ENCODE measurements at regions not wholly inside any gene's neighbourhood (a gene's known extent, or its start where the extent isn't known, plus 50 kb on each side); places are given as distances from the start of the nearest gene placed in this dataset.

DNA sequence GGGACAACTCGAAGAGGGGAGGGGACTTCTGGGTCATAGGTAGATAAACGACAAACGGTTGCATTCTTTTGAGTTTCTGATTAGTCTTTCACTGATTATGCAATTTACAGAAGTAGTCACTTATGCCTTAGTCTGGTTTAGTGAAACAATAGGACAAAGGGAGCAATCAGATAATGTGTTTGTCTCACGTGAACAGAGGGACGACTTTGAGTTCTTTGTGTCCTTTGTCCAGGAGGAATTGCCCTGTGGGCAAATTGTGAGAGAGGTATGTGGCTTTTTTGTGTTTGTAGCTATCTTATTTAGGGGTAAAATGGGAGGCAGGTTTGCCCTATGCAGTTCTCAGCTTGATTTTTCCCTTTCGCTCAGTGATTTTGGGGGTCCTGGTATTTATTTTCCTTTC lies 362.9 kb upstream of the PCDH20 start:
- no peak for DNase-seq (ENCODE audit: low read depth in 1 of 2, low spot score in 1 of 2)

DNA sequence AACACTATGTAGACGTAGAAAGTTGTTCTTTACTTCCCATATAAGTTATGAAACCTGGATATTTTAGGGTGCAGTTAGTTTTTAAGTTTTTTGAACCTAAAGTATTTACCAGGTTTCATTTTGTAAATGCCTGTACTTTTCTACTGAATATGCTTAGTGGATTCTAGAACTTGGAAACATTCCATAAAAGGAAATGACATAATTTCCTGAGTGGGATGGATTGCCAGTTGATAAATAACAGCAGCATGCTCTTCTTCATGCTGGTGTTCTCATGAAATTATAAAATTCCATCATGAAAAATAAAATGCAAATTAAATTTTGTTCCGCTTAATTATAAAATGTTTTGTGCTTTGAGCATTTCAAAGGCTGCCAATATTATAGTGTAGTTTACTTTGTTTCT lies 362.2 kb upstream of the PCDH20 start:
- DNase-seq (ENCODE audit: low read depth in 1 of 2, low spot score in 1 of 2) = no peak

DNA sequence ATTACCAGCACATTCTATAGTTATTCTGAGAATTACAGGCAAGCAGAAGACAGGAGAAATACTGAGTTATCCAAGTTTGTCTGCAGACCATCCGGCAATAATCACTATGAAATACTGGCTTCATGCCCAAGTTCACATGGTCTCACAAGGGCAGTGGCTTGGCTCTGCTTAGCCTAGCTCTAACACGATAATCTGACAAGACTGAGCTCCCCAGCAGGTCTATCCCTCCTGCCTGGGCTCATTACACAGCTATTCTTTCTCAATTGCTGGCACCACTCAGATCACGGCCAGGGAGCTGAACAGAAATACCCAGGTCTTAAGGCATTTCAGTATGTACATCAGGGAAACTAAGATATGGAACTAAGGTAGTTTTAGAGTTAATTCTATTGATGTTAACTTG lies 361.6 kb upstream of the PCDH20 start:
- DNase-seq (ENCODE audit: low read depth in 1 of 2, low spot score in 1 of 2) = no peak

DNA sequence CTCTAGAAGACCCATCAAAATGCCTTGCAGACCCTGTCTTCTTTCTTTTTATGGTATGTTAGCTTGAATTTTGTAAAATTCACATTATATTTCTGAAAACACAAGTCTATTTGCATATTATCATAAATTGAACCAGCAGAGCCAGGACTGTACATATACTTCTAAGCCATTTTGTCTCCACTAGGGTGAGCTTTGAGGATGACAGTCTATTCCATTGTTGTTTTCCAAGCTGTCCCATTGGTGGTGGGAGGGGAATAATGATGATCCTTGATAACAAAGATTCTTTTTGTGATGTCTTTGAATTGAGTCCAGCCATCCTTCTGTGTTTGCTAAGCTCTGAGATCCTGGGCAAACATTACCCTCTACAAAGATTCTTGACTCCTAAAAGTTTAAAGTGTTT lies 359.3 kb upstream of the PCDH20 start:
- DNase-seq (ENCODE audit: low read depth in 1 of 2, low spot score in 1 of 2) = no peak

DNA sequence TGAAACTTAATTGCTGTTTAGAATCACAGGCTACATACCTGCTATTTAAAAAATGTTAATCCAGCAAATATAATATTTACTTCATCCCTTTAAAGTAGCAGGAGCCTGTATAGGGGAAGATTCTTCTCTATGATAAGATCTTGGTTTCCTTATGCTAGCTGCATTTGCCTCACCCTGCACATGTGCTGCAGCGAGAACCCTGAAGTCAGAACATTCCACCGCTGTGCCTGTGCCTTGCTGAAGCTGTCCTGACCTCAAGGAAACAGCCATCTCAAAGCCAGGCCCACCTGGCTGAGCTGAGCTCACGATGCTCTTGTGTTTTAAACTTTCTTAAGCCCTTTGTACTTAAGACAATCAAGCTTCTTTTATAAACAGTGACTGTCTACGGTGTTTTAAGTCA lies 355.0 kb upstream of the PCDH20 start:
- DNase-seq (ENCODE audit: low read depth in 1 of 2, low spot score in 1 of 2) = no peak

DNA sequence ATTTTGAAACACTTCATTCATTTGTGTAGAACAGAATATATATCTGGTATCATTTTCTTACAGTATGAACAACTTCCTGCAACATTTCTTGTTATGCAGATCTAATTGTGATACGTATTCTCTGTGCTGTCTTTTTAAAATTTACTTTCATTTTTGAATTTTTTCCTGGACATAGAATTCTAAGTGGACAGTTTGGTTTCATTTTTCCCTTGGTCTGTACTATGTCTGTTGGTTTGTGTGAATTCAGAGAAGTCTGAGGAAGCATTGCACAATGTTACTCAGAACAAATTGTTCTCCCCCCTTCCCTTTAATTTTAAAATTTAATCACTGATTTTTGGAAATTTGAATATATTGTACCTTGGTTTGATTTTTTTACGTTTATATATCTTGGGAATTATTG lies 352.5 kb upstream of the PCDH20 start:
- no peak for DNase-seq (ENCODE audit: low read depth in 1 of 2, low spot score in 1 of 2)

DNA sequence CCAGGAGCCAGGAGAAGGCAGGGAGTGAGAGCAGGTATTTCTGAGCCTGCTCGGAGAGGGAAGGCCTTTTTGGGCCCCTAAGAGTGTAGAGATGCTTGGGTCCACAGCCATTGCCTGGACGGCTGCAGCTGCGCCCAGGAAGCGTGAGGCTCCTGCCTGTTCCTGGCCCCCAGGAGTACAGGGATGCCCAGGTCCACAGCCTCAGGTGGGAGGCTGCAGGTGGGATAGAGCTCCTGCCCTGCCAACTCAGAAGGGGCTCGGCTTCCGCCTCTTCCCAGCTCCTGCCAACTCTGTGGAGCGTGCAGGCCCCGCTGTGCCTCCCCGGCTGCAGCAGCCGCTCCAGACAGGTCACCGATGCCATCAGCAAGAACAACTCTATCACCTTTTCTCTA lies 351.0 kb upstream of the PCDH20 start:
- no peak for DNase-seq (ENCODE audit: low read depth in 1 of 2, low spot score in 1 of 2)

DNA sequence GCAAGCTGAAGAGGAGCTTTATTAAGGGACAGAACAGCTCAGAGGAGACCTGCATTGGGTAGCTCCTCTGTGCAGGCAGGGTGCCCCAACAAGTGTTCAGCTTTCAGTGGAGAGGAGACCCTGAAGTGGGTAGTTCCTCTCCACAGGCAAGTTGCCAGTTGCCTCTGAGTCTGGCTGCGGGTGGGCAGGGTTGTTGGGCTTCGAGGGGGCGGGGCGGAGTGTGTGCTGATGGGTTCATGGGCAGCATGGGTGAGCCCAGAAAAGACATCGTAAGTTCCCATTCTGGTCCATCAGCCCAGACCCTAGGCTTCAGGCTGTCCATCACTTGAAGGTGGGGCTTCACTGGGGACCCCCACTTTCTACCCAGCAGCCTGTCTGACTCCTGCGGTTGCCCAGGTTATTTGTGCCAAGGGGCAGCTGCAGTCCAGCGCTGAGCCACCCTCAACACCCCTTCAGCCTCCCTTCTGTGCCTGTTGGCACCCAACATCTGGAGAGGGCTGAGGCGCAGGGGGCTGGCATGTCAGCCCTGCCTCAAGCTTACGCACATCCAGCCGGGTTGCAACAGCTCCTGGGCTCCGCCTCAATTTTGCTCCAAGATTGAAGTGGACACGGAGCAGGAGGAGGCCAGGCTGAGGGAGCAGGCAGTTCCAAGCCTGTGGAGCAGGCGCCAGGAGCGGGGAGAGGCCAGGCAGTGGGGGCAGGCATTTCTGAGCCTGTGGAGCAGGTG lies 350.5 kb upstream of the PCDH20 start:
- DNase-seq (ENCODE audit: low read depth in 1 of 2, low spot score in 1 of 2) = no peak

DNA sequence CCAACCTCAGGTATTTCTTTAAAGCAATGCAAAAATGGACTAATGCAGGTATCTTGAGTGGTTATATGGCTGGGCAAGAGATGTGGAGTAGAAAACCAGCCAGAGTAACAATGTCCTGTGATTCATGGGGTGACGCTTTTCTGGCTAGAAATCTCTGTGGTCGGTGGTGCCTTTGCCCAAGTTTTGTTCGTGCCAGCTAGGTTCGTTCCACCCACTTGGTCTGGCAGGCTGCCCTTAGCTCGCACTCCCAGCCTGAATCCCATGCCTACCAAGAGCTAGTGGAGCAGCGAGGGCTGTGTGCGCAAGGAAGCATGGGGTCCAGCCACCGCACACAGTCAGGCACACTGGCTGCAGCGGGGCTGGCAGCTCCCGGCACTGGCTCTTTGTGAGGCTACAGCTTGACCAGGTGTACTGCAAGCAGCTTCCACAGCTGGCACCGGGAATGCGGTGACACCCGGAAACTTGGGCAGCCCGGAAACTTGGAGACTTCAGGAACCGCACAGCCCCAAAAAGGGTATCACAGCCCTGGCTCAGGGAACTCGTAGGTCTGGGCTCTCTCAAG lies 349.6 kb upstream of the PCDH20 start:
- no peak for DNase-seq (ENCODE audit: low read depth in 1 of 2, low spot score in 1 of 2)

DNA sequence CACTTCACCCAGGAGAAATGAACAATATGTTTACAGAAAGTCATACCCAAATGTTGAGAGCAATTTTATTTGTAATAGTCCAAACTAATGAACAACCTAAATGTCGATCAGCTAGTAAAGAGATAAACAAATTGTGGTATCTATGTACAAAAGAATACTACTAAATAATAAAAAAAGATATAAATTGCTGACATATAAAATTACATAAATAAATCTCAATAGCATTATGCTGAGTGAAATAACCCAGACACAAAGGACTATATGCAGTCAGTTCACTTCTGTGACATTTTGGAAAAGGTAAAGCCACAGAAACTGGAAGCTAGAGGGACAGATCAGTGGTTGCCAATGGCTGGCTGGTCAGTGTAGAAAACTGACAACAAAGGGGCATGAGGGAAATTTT lies 346.0 kb upstream of the PCDH20 start:
- DNase-seq (ENCODE audit: low read depth in 1 of 2, low spot score in 1 of 2) = no peak

DNA sequence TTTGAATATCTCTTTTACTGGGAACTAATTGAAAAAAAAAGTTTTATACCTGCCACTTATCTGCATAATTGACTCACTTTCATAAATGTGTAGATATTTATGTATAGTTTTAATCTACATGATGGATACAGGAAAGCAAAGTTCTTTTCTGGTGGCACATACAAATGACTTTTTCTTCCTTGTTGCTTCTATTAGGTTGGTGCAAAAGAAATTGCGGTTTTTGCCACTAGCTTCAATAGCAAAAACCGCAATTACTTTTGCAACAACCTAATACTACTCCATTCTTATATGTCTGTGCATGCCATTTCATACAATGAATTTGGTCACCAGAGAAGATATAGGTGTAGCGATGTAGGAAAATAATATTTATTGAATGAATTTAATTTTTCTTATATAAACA lies 344.5 kb upstream of the PCDH20 start:
- DNase-seq (ENCODE audit: low read depth in 1 of 2, low spot score in 1 of 2) = no peak

DNA sequence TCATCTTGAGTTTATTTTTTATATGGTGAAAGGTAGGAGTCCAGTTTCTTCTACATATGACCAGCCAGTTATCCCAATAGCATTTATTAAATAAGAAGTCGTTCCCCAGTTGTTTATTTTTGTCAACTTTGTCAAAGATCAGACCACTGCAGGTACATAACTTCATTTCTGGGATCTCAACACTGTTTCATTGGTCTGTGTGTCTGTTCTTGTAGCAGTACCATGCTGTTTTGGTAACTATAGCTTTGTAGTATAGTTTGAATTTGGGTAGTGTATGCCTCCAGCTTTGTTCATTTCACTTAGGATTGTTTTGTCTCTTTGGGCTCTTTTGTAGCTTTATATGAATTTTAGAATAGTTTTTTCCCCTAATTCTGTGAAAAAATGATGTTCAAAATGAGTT lies 340.4 kb upstream of the PCDH20 start:
- DNase-seq (ENCODE audit: low read depth in 1 of 2, low spot score in 1 of 2) = no peak

DNA sequence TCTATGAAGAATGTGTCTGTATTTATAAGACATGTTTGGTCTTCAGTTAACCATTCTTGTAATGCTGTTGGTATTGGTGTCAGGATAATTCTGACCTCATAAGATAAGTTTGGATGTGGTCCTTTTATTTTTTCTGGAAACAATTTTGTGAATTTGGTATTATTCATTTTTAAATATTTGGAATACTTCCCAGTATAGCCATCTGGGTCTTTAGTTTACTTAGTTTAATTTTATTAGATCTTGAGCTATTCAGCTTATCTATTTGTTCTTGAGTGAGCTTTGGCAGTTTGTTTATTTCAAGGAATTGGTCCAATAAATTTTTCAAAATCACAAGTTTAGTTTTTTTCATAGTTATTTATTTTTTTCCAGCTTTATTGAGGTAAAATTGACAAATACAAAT lies 335.4 kb upstream of the PCDH20 start:
- no peak for DNase-seq (ENCODE audit: low read depth in 1 of 2, low spot score in 1 of 2)

DNA sequence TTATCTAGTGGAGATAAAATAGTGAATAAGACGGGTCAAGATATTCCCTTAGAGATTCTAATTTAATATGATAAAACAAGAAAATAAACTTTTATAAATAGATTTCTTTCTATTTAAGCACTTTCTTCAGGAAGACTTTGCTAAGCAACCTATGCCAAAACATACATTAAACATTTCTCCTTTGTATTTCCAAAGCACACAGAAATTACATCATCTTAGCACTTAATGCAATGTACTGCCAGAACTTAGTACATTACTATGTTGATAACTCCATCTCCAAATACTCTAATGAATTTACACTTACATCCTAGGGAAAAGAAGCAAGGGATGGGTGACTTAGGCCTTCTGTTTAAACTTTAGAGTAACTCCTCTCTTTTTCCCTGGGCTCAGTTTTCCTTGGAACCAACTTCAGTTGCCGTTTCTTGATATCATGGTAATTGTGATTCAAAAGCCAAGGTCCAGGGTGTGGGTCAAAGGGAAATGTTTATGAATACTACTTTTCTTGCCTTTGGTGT lies 322.6 kb upstream of the PCDH20 start:
- no peak for DNase-seq (ENCODE audit: low read depth in 1 of 2, low spot score in 1 of 2)

DNA sequence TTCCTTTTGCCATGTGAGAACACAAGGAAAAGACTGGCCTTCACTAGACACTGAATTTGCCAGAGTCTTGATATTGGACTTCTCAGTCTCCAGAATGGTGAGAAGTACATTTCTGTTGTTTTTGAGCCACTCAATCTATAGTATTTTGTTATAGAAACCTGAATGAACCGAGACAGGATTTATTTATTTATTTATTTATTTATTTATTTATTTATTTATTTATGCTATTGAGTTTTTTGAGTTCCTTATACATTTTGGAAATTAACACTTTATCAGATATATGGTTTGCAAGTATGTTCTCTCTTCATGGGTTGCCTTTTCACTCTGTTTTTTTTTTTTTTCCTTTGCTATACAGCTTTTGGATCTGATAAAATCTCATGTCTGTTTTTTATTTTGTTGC lies 319.0 kb upstream of the PCDH20 start:
- DNase-seq (ENCODE audit: low read depth in 1 of 2, low spot score in 1 of 2) = no peak

DNA sequence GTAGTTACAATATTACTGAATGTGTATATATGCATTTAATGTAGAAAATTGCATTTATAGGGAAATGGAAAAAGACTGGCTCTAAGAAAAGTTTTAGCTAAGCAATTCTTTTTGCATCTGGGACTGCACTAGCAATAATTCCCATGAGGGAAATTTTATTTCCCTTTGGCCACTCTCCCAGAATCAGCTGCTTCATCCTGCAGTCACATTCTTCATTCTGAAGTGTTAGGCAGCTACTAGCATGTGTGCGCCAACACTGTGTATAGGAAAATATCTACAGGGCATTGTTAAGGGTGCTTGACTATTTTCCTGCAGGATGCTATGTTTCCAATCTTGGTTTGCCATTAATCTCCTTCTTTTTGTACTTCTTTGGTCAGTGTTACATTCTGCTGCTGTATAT lies 312.8 kb upstream of the PCDH20 start:
- no peak for DNase-seq (ENCODE audit: low read depth in 1 of 2, low spot score in 1 of 2)

DNA sequence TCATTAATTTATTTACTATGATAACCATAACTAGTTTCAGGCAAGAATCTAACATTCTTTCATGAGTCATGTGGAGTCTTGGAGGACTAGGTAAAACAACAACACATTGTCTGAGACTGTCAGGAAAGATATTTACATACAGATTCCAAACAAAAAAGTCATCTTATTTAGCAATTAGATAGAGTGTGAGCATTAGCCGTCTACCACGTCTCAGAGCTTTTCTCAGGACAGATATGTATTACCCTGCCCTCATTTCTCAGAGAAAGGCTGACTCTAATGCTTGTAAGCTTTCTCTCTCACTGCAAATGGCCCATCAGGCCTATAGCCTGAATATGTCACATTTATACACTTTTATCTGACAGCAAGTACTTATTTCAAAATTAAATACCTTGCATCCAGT lies 312.1 kb upstream of the PCDH20 start:
- no peak for DNase-seq (ENCODE audit: low read depth in 1 of 2, low spot score in 1 of 2)

DNA sequence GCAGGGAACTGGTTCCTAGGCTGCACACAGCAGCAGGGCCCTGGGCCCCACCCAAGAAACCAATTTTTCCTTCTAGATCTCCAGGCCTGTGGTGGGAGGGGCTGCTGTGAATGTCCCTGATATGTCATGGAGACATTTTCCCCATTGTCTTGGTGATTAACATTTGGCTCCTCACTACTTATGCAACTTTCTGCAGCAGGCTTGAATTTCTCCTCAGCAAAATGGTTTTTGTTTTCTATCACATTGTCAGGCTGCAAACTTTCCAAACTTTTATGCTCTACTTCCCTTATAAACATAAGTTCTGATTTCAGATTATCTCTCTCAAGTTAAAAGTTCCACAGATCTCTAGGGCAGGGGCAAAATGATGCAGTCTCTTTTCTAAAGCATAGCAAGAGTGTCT lies 310.2 kb upstream of the PCDH20 start:
- no peak for DNase-seq (ENCODE audit: low read depth in 1 of 2, low spot score in 1 of 2)

DNA sequence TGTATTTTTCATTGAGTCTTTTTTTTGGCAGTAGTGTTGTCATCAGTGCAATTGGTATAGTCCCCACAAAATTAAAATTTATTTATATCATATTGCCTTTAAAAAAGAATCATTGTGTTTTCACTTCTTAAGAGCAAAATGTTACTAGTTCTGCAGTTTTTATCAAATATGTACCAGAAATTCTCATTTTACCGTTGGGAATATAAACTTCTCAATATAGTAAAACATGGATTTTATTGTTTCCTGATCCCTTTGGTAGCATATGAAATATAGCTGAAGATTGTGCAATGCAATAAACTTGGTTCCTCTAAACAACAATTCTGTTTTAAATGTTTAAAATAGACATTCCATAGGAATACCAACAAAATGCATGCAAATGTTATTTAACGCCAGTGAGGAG lies 306.5 kb upstream of the PCDH20 start:
- DNase-seq (ENCODE audit: low read depth in 1 of 2, low spot score in 1 of 2) = no peak

DNA sequence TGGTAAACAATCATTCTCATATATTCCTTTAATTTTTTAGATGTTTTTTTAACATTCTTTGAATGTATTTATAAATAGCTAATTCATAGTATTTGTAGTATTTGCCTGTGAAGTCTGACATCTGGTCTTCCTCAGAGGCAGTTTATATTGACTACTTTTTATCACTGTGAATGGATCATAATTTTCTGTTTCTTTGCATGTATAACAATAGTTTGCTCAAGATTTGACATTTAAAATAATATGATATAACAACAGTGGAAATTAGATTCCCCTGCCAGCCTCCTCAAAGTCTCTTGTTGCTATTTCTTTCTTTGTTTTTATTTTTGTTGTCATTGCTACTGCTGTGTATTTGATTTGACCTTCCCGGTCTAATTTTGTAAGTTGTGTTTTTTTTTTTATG lies 297.0 kb upstream of the PCDH20 start:
- DNase-seq (ENCODE audit: low read depth in 1 of 2, low spot score in 1 of 2) = no peak

DNA sequence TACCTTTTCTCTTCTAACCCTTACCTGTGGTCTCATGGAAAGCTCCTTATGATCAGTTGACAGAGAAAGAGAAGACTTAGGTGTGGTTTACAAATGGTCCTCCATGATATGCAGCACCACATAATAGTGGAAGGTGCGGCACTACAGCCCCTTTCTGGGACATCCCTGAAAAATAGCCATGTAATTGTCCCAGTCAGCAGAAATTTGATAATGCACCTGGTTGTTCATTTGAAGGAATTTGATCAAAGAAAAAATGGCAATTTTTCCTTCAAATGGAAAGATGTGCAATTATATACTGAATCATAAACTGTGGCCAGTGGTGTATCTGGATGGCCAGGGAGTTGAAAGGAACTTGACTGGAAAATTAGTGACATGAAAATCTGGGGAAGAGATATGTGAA lies 293.6 kb upstream of the PCDH20 start:
- DNase-seq (ENCODE audit: low read depth in 1 of 2, low spot score in 1 of 2) = no peak

DNA sequence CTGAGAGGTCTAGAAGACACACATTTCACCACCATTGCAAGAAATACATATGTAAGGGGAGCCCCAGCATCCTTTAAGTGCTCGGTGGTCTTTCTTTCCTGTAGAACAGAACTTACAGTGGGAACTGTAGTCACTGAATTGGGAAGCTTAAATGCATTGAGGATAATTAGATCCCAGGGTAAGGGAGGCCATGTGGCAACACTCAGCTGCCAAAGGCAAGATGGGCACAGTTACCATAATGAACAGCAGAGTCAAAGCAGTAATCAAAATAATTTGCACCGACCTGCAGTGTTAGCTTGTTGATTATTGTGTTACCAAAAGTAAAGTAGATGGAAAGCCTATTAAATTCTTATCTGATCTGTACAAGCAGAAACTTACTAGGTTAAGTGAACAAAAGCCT lies 291.2 kb upstream of the PCDH20 start:
- DNase-seq (ENCODE audit: low read depth in 1 of 2, low spot score in 1 of 2) = no peak

DNA sequence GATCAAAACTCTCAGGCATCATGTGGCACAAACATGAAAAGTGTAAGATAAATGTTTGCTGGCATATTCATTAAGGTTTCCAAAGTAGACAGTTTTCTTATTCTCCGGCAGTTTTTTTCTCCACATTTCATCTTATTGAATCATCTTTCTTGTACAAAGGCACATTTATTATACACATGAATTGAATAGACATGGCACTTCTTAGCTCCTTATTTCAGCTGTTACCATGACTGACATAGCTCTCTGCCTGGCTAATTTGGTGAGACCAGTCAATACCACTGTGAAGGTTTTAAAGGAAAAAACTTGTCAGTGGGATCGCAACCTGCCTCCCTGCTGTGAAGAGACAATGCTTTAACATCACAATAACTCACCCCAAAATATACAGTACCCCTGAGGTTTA lies 285.0 kb upstream of the PCDH20 start:
- DNase-seq (ENCODE audit: low read depth in 1 of 2, low spot score in 1 of 2) = no peak

All from activated CD4-positive, alpha-beta T cell treated with anti-CD3 and anti-CD28 coated beads, Interleukin-2, amount 50 U/mL, for 24 hours (primary cell).